ENCODE measurements at regions not wholly inside any gene's neighbourhood (a gene's known extent, or its start where the extent isn't known, plus 50 kb on each side); places are given as distances from the start of the nearest gene placed in this dataset.

- Histone ChIP-seq H3K27ac (no peak overlapping the region), H3K4me3 (no peak overlapping the region), H3K9me3 (no peaks in the 10 kb centered on the region), H3K27me3 (peaks cover 9% of the 10 kb centered on the region), H3K4me1 (no peaks in the 10 kb centered on the region), H3K36me3 (no peaks in the 10 kb centered on the region)
- TF ChIP-seq CTCF (IDR thresholded peaks at IDR 0.05) = no peak
- TF ChIP-seq EP300 (IDR thresholded peaks at IDR 0.05; ENCODE audit: low read depth) = no peak
- no peak for TF ChIP-seq POLR2A (IDR thresholded peaks at IDR 0.05)
- no peak for TF ChIP-seq POLR2AphosphoS5 (IDR thresholded peaks at IDR 0.05)
- WGBS, 2 donors (ENCODE audit: low coverage in 1 of 2) = 90% methylated on average over 7 of the region's 7 CpGs; no CpG with 5 or more reads in 1 of the 2 donors
- no peak for DNase-seq
- in situ Hi-C loops (cut with MboI; ENCODE audit: low pct_ligation_motif_present in 1 of 4, low pct_unique_long_range_greater_than_20kb in 1 of 4, low sequenced_read_pairs in 3 of 4) (no loop called here), intact Hi-C loops (cut with DNase I; ENCODE audit: low total_unique reads) (no loop called here)
Measured at GRCh38 chr15:69813881-69814280, 283.8 kb downstream of the TLE3 start.

GRCh38 chr15:69814932-69815331 is 282.8 kb downstream of the TLE3 start:
- Histone ChIP-seq H3K36me3 (no peaks in the 10 kb centered on the region), H3K4me3 (no peak overlapping the region), H3K27ac (no peak overlapping the region), H3K4me1 (no peaks in the 10 kb centered on the region), H3K9me3 (no peaks in the 10 kb centered on the region), H3K27me3 (peaks cover 16% of the 10 kb centered on the region)
- 91 to 92% methylated on average over 5 to 9 of the region's 9 CpGs for WGBS, 2 donors (ENCODE audit: low coverage in 1 of 2)
- TF ChIP-seq EP300 (IDR thresholded peaks at IDR 0.05; ENCODE audit: low read depth) (no peak), CTCF (IDR thresholded peaks at IDR 0.05) (no peak), POLR2A (IDR thresholded peaks at IDR 0.05) (no peak), POLR2AphosphoS5 (IDR thresholded peaks at IDR 0.05) (no peak)
- DNase-seq = no peak
- in situ Hi-C loops (cut with MboI; ENCODE audit: low pct_ligation_motif_present in 1 of 4, low pct_unique_long_range_greater_than_20kb in 1 of 4, low sequenced_read_pairs in 3 of 4) = no loop called here
- intact Hi-C loops (cut with DNase I; ENCODE audit: low total_unique reads) = no loop called here

- Histone ChIP-seq H3K9me3 (no peaks in the 10 kb centered on the region), H3K4me3 (no peak overlapping the region), H3K36me3 (no peaks in the 10 kb centered on the region), H3K27me3 (peaks cover 22% of the 10 kb centered on the region), H3K4me1 (no peaks in the 10 kb centered on the region), H3K27ac (no peak overlapping the region)
- TF ChIP-seq POLR2AphosphoS5 (IDR thresholded peaks at IDR 0.05) (no peak), POLR2A (IDR thresholded peaks at IDR 0.05) (no peak), CTCF (IDR thresholded peaks at IDR 0.05) (no peak), EP300 (IDR thresholded peaks at IDR 0.05; ENCODE audit: low read depth) (no peak)
- no peak for DNase-seq
- 88 to 100% methylated on average over 1 to 2 of the region's 2 CpGs for WGBS, 2 donors (ENCODE audit: low coverage in 1 of 2)
- intact Hi-C loops (cut with DNase I; ENCODE audit: low total_unique reads) (no loop called here), in situ Hi-C loops (cut with MboI; ENCODE audit: low pct_ligation_motif_present in 1 of 4, low pct_unique_long_range_greater_than_20kb in 1 of 4, low sequenced_read_pairs in 3 of 4) (no loop called here)
Measured at GRCh38 chr15:69815793-69816192, 281.9 kb downstream of the TLE3 start.

- intact Hi-C loops (cut with DNase I; ENCODE audit: low total_unique reads) (no loop called here), in situ Hi-C loops (cut with MboI; ENCODE audit: low pct_ligation_motif_present in 1 of 4, low pct_unique_long_range_greater_than_20kb in 1 of 4, low sequenced_read_pairs in 3 of 4) (no loop called here)
- Histone ChIP-seq H3K4me3 (no peak overlapping the region), H3K4me1 (no peaks in the 10 kb centered on the region), H3K9me3 (no peaks in the 10 kb centered on the region), H3K27me3 (peaks cover 22% of the 10 kb centered on the region), H3K27ac (no peak overlapping the region), H3K36me3 (no peaks in the 10 kb centered on the region)
- WGBS, 2 donors (ENCODE audit: low coverage in 1 of 2) = 83 to 100% methylated on average over 1 to 2 of the region's 2 CpGs
- TF ChIP-seq CTCF (IDR thresholded peaks at IDR 0.05) (no peak), EP300 (IDR thresholded peaks at IDR 0.05; ENCODE audit: low read depth) (no peak), POLR2AphosphoS5 (IDR thresholded peaks at IDR 0.05) (no peak), POLR2A (IDR thresholded peaks at IDR 0.05) (no peak)
- no peak for DNase-seq
Measured at GRCh38 chr15:69816522-69816921, 281.2 kb downstream of the TLE3 start.
